ENCODE measurements at regions not wholly inside any gene's neighbourhood (a gene's known extent, or its start where the extent isn't known, plus 50 kb on each side); places are given as distances from the start of the nearest gene placed in this dataset.

DNA sequence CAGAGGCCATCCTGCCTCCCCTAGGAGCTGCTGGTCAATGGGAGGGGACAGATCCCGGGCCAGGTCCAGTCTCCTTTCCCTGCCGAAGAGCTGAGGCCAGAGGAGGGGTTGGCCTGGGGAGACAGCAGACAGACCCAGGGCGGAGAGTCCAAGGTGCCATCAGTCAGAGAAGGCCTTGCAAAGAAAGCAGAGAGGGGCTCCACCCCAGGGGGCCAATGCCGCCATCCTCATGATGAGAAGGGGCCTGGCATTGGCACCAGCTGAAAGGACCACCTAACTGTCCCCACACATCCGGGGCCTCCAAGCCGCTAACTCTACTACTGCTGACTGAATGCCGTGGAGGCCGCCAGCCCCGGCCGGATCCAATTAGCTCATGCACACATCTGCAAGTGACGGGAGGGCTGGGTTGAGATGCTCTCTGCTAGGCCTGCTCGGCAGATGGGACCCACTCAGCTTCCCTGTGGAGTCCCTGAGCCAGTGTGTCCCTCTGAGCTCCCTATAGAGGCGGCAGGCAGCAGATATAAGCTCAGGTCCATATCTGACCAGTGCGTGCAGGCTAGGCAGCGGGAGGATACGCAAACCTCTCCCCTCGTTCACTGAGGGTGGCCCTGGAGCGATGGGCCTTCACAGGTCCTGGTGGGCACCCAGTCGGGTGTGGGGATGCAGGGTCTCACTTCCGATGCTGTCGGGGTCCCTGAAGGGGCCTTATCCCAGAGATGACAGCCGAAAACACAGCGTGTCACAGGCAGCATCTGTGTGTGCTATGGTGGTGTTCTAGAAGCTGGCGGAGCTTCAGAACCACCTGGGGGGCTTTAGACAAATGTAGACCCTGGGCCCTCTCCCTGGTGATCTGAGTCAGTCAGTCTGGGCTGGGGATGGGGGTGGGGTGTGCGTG lies 183.9 kb downstream of the CTTN start:
- TF ChIP-seq EP300 (IDR thresholded peaks at IDR 0.05; ENCODE audit: borderline replicate concordance), result no peak
- no peak for TF ChIP-seq ZBTB7A (IDR thresholded peaks at IDR 0.05; ENCODE audit: low read depth)
- no peak for TF ChIP-seq FOXM1 (IDR thresholded peaks at IDR 0.05; ENCODE audit: borderline replicate concordance, low read depth)
- no peak for TF ChIP-seq YY1 (IDR thresholded peaks at IDR 0.05; ENCODE audit: low read depth)
- TF ChIP-seq EGR1 (IDR thresholded peaks at IDR 0.05), result no peak
- no peak for TF ChIP-seq USF1 (IDR thresholded peaks at IDR 0.05)

GRCh38 chr11:70582886-70583641 lies 184.7 kb downstream of the CTTN start:
- TF ChIP-seq RAD21 (IDR thresholded peaks at IDR 0.05; ENCODE audit: low read depth) (no peak), EGR1 (IDR thresholded peaks at IDR 0.05) (no peak), NFIC (IDR thresholded peaks at IDR 0.05) (no peak), USF1 (IDR thresholded peaks at IDR 0.05) (no peak), MAX (IDR thresholded peaks at IDR 0.05) (no peak), REST (IDR thresholded peaks at IDR 0.05; ENCODE audit: low read depth) (no peak), CEBPB (IDR thresholded peaks at IDR 0.05) (no peak)

- TF ChIP-seq RAD21 (IDR thresholded peaks at IDR 0.05; ENCODE audit: low read depth), result no peak
- no peak for TF ChIP-seq NFIC (IDR thresholded peaks at IDR 0.05)
- no peak for TF ChIP-seq CREB1 (IDR thresholded peaks at IDR 0.05; ENCODE audit: low read depth)
- TF ChIP-seq USF1 (IDR thresholded peaks at IDR 0.05), result no peak
- no peak for TF ChIP-seq EP300 (IDR thresholded peaks at IDR 0.05; ENCODE audit: borderline replicate concordance)
- no peak for TF ChIP-seq TAF1 (IDR thresholded peaks at IDR 0.05; ENCODE audit: low read depth)
- TF ChIP-seq YY1 (IDR thresholded peaks at IDR 0.05; ENCODE audit: low read depth), result no peak
- no peak for TF ChIP-seq TCF12 (IDR thresholded peaks at IDR 0.05; ENCODE audit: low read depth)
- TF ChIP-seq FOXM1 (IDR thresholded peaks at IDR 0.05; ENCODE audit: borderline replicate concordance, low read depth), result no peak
- no peak for TF ChIP-seq MAX (IDR thresholded peaks at IDR 0.05)
- no peak for TF ChIP-seq REST (IDR thresholded peaks at IDR 0.05; ENCODE audit: low read depth)
- no peak for TF ChIP-seq CEBPB (IDR thresholded peaks at IDR 0.05)
- no peak for TF ChIP-seq ZBTB7A (IDR thresholded peaks at IDR 0.05; ENCODE audit: low read depth)
- no peak for TF ChIP-seq EGR1 (IDR thresholded peaks at IDR 0.05)
- TF ChIP-seq TEAD4 (IDR thresholded peaks at IDR 0.05), result no peak
These were observed 185.5 kb downstream of the CTTN start for GRCh38 chr11:70583781-70584218.

DNA sequence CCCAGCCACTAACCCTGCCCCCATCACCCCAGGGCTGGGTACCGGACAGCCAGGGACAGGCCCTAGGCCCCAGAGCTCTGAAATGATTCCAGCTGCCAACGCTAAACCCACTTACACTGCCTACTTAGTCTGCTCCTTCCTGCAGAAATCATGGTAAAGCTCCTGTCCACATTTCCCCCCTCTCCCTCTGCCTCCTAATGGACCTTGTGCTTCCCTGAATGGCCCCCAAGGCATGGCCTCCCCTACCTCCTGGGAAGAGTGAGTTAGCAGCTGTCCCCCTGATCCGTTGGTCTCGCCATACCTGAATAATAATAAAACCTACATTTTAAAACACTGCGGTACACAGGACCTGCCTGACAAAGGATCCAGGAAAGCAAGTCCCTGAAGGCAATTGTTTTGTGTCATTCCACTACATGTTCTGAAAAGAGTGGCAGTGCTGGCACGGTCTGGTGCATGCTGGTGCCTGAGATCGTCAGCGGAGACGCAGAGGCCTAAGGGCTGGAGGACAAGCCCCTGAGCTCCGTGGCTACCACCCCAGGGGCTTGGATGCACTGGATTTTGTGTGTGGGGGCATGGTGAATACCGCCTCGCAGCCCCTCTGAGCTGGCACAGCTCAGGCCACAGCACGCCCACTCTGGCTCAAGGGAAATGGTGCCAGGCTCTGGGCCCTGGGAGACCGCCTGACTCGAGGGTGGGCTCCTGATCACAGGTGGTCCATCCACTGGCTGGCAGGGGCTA lies 186.3 kb downstream of the CTTN start:
- TF ChIP-seq RAD21 (IDR thresholded peaks at IDR 0.05; ENCODE audit: low read depth), result no peak
- no peak for TF ChIP-seq TEAD4 (IDR thresholded peaks at IDR 0.05)
- TF ChIP-seq USF1 (IDR thresholded peaks at IDR 0.05), result no peak
- no peak for TF ChIP-seq EP300 (IDR thresholded peaks at IDR 0.05; ENCODE audit: borderline replicate concordance)
- no peak for TF ChIP-seq TAF1 (IDR thresholded peaks at IDR 0.05; ENCODE audit: low read depth)
- no peak for TF ChIP-seq NFIC (IDR thresholded peaks at IDR 0.05)
- TF ChIP-seq REST (IDR thresholded peaks at IDR 0.05; ENCODE audit: low read depth), result no peak
- no peak for TF ChIP-seq EGR1 (IDR thresholded peaks at IDR 0.05)
- no peak for TF ChIP-seq YY1 (IDR thresholded peaks at IDR 0.05; ENCODE audit: low read depth)
- no peak for TF ChIP-seq CEBPB (IDR thresholded peaks at IDR 0.05)
- no peak for TF ChIP-seq ZBTB7A (IDR thresholded peaks at IDR 0.05; ENCODE audit: low read depth)
- TF ChIP-seq FOXM1 (IDR thresholded peaks at IDR 0.05; ENCODE audit: borderline replicate concordance, low read depth), result no peak
